ENCODE measurements at regions not wholly inside any gene's neighbourhood (a gene's known extent, or its start where the extent isn't known, plus 50 kb on each side); places are given as distances from the start of the nearest gene placed in this dataset.
"Not testable (repeated sequence)": the region's sequence is repeated elsewhere in the genome, so short reads cannot be mapped to it uniquely, and the experiment has no call there.

DNA sequence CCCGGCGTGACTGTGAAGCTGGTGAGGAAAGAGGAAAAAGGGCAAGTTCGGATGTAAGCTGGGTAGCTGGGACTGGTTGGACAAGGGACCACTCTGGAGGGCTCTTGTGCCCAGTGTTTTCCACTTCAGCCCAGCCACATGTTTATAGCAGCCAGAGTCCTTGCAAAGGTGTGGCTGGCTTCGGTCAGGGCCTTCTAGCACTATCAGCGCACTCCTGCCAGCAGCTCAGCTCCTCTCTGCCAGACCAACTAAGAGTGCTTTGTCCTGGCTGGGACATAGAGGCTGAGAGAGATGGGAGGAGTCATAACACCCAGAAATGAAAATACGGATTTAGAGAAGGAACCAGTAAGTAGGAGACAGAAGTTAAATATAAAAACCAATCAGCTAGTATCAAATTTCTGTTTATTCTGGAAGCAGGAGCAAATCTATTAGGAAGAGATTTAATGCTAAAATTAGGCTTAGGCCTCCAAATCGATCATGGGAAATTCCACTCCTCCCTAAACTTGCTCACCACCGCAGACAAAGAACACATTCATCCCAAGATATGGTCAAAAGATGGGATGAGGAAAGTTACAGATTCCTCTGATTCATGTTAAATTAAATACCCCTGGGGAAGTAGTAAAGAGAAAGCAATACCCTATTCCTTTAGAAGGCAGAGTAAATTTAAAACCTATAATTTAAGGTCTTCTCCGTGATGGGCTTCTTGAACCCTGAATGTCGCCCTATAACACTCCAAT lies 135.0 kb downstream of the RALA start:
- Histone ChIP-seq H3K9me2 (ENCODE audit: low read depth, low read length) (no peaks in the 10 kb centered on the region), H2AFZ (ENCODE audit: low read length) (no peak overlapping the region), H3K27ac (ENCODE audit: low read depth, low read length, poor library complexity, severe bottlenecking) (no peak overlapping the region), H4K20me1 (ENCODE audit: insufficient read depth, low read length) (no peaks in the 10 kb centered on the region), H3K4me3 (ENCODE audit: low read depth, low read length, poor library complexity, severe bottlenecking) (no peak overlapping the region), H3K9me3 (ENCODE audit: low read length) (peaks cover 6% of the 10 kb centered on the region; the same call in 1 of the 2 replicates), H3K9ac (ENCODE audit: low read length) (no peak overlapping the region), H3K79me2 (ENCODE audit: insufficient read depth, low read length) (no peaks in the 10 kb centered on the region), H3K36me3 (ENCODE audit: insufficient read depth, low read length) (peaks cover 5% of the 10 kb centered on the region), H3K4me1 (ENCODE audit: insufficient read depth, low read length, severe bottlenecking) (no peaks in the 10 kb centered on the region), H3K4me2 (ENCODE audit: low read length) (no peak overlapping the region), H3K27me3 (ENCODE audit: insufficient read depth, low read length) (no peaks in the 10 kb centered on the region), H3F3A (ENCODE audit: insufficient read depth, low read length) (0 out of 2 replicates have a peak, but pooled peaks cover 3% of the 10 kb centered on the region)
- TF ChIP-seq EZH2 (IDR thresholded peaks at IDR 0.05; ENCODE audit: borderline replicate concordance, low read length) (no peak), CTCF (IDR thresholded peaks at IDR 0.05; ENCODE audit: low read length) (no peak)

DNA sequence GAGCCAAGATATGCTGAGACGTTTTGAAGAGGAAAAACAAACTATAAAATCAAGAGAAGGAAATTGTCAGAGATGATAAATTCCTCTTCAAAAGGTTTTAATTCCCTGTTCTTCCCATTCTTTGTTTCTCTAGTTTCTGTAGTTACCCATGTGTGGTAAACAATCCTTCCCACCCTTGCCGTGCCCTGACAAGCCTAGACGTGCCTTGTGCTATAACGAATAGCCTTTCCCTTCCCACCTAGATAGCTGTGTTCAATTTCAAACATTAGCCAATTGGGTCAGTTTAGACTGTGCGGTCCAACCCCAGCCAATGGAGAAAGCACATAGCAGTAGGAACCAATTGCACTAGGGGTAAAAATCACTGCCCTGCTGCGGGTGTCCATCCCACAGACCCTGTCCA lies 138.1 kb downstream of the RALA start:
- Histone ChIP-seq H3K4me2 (ENCODE audit: low read length) (no peak overlapping the region), H3K36me3 (ENCODE audit: insufficient read depth, low read length) (peaks cover 5% of the 10 kb centered on the region), H3K9me3 (ENCODE audit: low read length) (peaks cover 6% of the 10 kb centered on the region; the same call in 1 of the 2 replicates), H4K20me1 (ENCODE audit: insufficient read depth, low read length) (no peaks in the 10 kb centered on the region), H3K27me3 (ENCODE audit: insufficient read depth, low read length) (no peaks in the 10 kb centered on the region), H3K4me3 (ENCODE audit: low read depth, low read length, poor library complexity, severe bottlenecking) (no peak overlapping the region), H3K4me1 (ENCODE audit: insufficient read depth, low read length, severe bottlenecking) (no peaks in the 10 kb centered on the region), H2AFZ (ENCODE audit: low read length) (no peak overlapping the region), H3K79me2 (ENCODE audit: insufficient read depth, low read length) (no peaks in the 10 kb centered on the region), H3K9ac (ENCODE audit: low read length) (no peak overlapping the region), H3F3A (ENCODE audit: insufficient read depth, low read length) (0 out of 2 replicates have a peak, but pooled peaks cover 3% of the 10 kb centered on the region), H3K27ac (ENCODE audit: low read depth, low read length, poor library complexity, severe bottlenecking) (no peak overlapping the region), H3K9me2 (ENCODE audit: low read depth, low read length) (no peaks in the 10 kb centered on the region)
- no peak for TF ChIP-seq EZH2 (IDR thresholded peaks at IDR 0.05; ENCODE audit: borderline replicate concordance, low read length)
- TF ChIP-seq CTCF (IDR thresholded peaks at IDR 0.05; ENCODE audit: low read length), result no peak

DNA sequence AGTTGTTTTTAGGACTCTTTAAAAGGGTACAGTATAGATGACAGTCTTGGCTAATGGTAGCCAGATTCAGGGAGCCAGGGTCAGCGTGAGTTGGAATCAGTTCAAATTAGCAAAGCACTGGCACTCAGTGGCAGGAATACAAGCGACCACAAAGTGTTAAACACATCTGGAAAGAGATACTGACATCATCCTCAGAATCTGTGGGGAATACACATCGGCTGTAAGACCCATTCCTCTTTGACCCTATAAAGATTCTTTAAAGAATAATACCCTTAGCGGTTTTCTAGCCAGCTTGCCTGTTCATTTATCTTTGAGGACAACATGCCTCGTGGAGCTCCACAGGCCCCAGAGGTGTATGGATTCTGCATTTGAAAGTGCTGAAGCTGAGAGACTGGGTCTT lies 139.1 kb downstream of the RALA start:
- not testable (repeated sequence) for H3K4me2 ChIP-seq (ENCODE audit: low read length); H3K9me3 ChIP-seq (ENCODE audit: low read length); H3F3A ChIP-seq (ENCODE audit: insufficient read depth, low read length); H3K27me3 ChIP-seq (ENCODE audit: insufficient read depth, low read length); H3K27ac ChIP-seq (ENCODE audit: low read depth, low read length, poor library complexity, severe bottlenecking); H3K4me3 ChIP-seq (ENCODE audit: low read depth, low read length, poor library complexity, severe bottlenecking); H4K20me1 ChIP-seq (ENCODE audit: insufficient read depth, low read length); H3K9ac ChIP-seq (ENCODE audit: low read length); H3K79me2 ChIP-seq (ENCODE audit: insufficient read depth, low read length); H3K36me3 ChIP-seq (ENCODE audit: insufficient read depth, low read length); H3K9me2 ChIP-seq (ENCODE audit: low read depth, low read length); H2AFZ ChIP-seq (ENCODE audit: low read length); H3K4me1 ChIP-seq (ENCODE audit: insufficient read depth, low read length, severe bottlenecking)

- H3K4me1 ChIP-seq (ENCODE audit: insufficient read depth, low read length, severe bottlenecking); H3K9me3 ChIP-seq (ENCODE audit: low read length); H3K9me2 ChIP-seq (ENCODE audit: low read depth, low read length); H4K20me1 ChIP-seq (ENCODE audit: insufficient read depth, low read length); H3K27me3 ChIP-seq (ENCODE audit: insufficient read depth, low read length); H3K36me3 ChIP-seq (ENCODE audit: insufficient read depth, low read length); H3K9ac ChIP-seq (ENCODE audit: low read length); H3K4me2 ChIP-seq (ENCODE audit: low read length); H2AFZ ChIP-seq (ENCODE audit: low read length); H3K4me3 ChIP-seq (ENCODE audit: low read depth, low read length, poor library complexity, severe bottlenecking); H3K27ac ChIP-seq (ENCODE audit: low read depth, low read length, poor library complexity, severe bottlenecking); H3K79me2 ChIP-seq (ENCODE audit: insufficient read depth, low read length); H3F3A ChIP-seq (ENCODE audit: insufficient read depth, low read length): not testable (repeated sequence)
These were observed 139.5 kb downstream of the RALA start for GRCh38 chr7:39762881-39763280.

- not testable (repeated sequence) for H3K79me2 ChIP-seq (ENCODE audit: insufficient read depth, low read length); H3K27ac ChIP-seq (ENCODE audit: low read depth, low read length, poor library complexity, severe bottlenecking); H3K9ac ChIP-seq (ENCODE audit: low read length); H4K20me1 ChIP-seq (ENCODE audit: insufficient read depth, low read length); H3K9me3 ChIP-seq (ENCODE audit: low read length); H3K9me2 ChIP-seq (ENCODE audit: low read depth, low read length); H3K4me3 ChIP-seq (ENCODE audit: low read depth, low read length, poor library complexity, severe bottlenecking); H3K4me2 ChIP-seq (ENCODE audit: low read length); H3K4me1 ChIP-seq (ENCODE audit: insufficient read depth, low read length, severe bottlenecking); H3F3A ChIP-seq (ENCODE audit: insufficient read depth, low read length); H3K27me3 ChIP-seq (ENCODE audit: insufficient read depth, low read length); H2AFZ ChIP-seq (ENCODE audit: low read length)
- peaks cover 15% of the 10 kb centered on the region for H3K36me3 ChIP-seq (ENCODE audit: insufficient read depth, low read length)
These were observed 142.5 kb downstream of the RALA start for GRCh38 chr7:39765833-39766232.

GRCh38 chr7:39768439-39768838 lies 145.1 kb downstream of the RALA start:
- not testable (repeated sequence) for H4K20me1 ChIP-seq (ENCODE audit: insufficient read depth, low read length); H3F3A ChIP-seq (ENCODE audit: insufficient read depth, low read length); H3K4me3 ChIP-seq (ENCODE audit: low read depth, low read length, poor library complexity, severe bottlenecking); H3K27ac ChIP-seq (ENCODE audit: low read depth, low read length, poor library complexity, severe bottlenecking); H3K4me2 ChIP-seq (ENCODE audit: low read length); H2AFZ ChIP-seq (ENCODE audit: low read length); H3K9me3 ChIP-seq (ENCODE audit: low read length); H3K27me3 ChIP-seq (ENCODE audit: insufficient read depth, low read length); H3K79me2 ChIP-seq (ENCODE audit: insufficient read depth, low read length); H3K9ac ChIP-seq (ENCODE audit: low read length); H3K9me2 ChIP-seq (ENCODE audit: low read depth, low read length); H3K4me1 ChIP-seq (ENCODE audit: insufficient read depth, low read length, severe bottlenecking)
- H3K36me3 ChIP-seq (ENCODE audit: insufficient read depth, low read length), result peaks cover 21% of the 10 kb centered on the region

Data from OCI-LY1 (cell line).